NCI-H524 treated with DMSO at 0.1 percent for 48 hours (cell line): ENCODE measurements at regions not wholly inside any gene's neighbourhood (a gene's known extent, or its start where the extent isn't known, plus 50 kb on each side); places are given as distances from the start of the nearest gene placed in this dataset.
A peak's percentile ranks its signal among the peaks of the same experiment; 100 is the strongest.
"Not testable (repeated sequence)": the region's sequence is repeated elsewhere in the genome, so short reads cannot be mapped to it uniquely, and the experiment has no call there.

Experiments used
- DNase-seq: peaks from one replicate; lab custom pipeline; 2025; lab: John Stamatoyannopoulos, UW

GRCh38 chr14:53668897-53669296 lies 287.7 kb downstream of the BMP4 start:
- DNase-seq = no peak

DNA sequence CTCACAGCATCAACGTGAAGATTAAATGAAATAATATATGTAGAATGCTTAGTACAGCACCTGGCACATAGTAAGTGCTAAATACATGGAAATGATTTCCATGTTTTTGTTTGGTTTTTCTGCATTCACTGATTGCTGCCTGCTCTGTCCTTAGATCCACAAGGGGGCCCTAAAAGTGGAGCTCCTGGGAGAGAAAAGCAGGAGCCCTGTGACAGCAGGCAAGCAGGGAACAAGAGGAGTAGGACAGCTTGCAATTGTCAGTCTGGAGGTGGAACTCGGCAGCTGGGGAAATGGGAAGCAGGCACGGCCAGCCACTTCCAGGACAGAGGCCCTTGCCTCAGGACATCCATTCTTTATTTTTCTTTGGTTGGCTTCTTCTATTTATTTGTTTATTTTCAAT lies 292.9 kb downstream of the BMP4 start:
- peak; percentile 52 for DNase-seq

DNA sequence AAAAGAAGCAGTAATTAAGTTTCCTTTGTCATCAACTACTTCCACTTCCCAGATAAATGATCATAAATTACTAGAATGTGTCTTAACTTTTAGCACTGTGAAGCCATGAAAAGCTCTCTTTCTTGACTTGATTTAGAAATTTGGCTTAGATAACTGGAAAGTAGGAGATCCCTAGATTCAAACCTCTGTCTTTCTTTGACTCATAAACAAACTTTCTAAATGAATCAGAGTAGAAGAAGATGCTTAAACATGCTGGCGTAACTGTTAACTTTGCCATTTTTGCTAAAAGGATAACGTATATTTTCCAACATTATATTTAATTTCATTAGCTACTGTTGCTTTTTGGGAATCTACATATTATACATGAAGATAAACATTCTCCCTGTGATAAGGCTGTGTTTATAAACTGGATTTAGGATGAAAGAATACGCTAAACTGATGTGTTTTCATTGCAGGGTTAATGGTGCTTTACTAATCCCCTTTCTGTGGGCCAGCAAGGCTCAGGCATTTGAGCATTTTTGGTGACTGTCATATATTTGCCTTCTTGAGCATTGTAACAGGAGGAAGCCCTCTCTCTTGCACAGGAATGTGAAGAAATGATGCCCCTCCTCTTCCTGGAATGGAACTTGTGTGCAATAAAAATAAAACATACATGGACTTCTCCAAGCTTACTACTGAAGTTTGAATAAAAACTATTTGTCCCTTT lies 301.4 kb downstream of the BMP4 start:
- DNase-seq = no peak

GRCh38 chr14:53652068-53652467 lies 304.6 kb downstream of the BMP4 start:
- no peak for DNase-seq

DNA sequence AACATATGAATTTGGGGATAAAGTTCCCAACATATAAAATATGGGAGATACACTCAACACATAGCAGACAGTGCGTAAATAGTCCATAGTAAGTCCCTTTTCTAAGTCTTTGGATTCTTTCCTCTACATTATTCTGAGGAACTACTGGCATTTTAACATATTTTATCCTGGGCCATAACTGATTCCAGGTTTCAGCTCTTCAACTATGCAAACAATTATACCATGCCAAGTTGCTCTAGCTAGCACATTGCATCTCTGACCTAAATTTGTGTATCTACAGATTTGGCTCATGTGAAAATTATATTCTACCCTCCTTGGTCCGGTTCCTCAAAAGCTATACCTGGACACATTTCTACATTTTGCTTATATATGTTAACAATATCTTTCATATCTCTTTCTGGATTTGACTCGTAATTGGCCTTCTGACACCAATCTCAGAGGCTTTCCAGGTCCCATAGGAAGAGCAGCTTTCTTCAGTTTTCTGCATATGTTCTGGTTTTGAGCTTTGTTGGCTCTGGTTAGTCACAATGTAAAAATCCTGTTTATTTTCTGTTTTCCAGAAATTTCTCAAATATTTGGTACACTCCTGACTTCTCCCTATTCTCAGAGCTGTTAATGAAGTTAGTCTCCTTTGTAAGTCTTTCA lies 305.4 kb downstream of the BMP4 start:
- DNase-seq = no peak

- DNase-seq = no peak
These were observed 309.7 kb downstream of the BMP4 start for GRCh38 chr14:53646925-53647324.

- DNase-seq = no peak
These were observed 315.9 kb downstream of the BMP4 start for GRCh38 chr14:53640695-53641094.

DNA sequence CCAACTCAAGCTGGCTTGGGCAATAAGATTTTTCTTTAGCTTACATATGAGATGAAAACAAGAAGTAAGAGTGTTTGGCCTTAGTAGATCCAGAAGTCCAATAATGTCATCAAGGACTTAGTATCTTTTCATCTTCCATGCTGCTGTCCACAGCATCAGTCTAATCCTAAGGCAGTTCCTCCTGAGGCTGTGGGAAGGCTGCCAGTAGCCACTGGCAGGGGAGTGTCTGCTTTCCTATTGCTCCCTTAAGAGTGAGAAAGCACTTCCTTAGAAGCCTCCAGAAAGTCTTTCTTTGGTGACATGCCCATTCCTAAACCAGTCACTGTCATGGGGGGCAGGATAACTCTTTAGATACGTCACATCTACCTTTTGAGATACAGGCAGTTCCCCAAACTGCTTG lies 317.7 kb downstream of the BMP4 start:
- DNase-seq = no peak

DNA sequence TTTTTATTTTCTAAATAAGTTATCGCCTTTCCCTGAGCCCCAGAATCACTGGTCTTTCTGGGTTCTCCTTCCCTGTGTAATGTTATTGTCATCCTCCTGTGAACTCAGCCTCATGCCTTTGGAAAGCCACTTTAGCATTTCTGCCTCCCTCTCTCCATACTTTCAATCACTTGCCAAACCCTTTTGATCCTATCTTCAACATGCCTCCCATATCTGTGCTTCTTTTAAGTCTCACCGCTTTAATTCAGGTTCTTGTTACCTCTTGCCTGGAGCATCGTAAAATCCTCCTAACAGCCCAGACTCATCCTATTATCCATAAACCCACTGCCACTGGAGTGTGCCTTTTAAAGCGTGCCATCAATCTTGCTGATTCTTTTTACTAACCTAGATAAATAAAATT lies 321.8 kb downstream of the BMP4 start:
- DNase-seq = no peak

- peak; percentile 98 for DNase-seq
These were observed 326.3 kb downstream of the BMP4 start for GRCh38 chr14:53630336-53630735.

DNA sequence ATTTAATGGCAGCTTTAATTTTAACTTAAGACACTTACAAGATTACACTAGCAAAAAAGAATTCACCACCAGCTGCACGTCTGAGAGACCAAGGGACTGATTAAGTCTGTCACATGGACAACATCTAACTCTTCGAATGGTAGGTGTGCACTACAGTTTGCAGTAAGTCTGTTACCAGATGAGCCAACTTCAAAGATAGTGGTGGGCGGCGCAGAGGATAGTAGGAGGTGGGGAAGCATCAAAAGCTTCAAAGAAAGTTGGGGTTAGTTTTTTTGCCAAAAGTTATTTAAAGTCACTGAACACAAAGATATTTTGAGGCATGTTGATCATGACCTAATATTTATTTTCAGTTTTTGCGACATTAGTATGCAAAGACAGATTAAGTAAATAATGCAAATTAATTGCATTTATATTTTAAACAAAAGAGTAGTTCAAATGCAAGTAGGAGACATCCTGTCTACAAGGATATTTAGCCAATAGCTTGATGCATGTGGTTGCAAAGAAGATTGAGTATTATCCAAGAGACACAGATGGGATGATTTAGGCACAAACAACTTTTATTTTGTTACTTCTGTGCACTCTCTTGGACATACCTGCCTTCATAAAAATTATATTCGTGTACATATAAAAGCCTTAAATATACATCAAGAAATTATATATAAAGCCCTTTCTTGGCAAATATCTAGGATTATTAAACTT lies 327.7 kb downstream of the BMP4 start:
- DNase-seq = no peak

DNA sequence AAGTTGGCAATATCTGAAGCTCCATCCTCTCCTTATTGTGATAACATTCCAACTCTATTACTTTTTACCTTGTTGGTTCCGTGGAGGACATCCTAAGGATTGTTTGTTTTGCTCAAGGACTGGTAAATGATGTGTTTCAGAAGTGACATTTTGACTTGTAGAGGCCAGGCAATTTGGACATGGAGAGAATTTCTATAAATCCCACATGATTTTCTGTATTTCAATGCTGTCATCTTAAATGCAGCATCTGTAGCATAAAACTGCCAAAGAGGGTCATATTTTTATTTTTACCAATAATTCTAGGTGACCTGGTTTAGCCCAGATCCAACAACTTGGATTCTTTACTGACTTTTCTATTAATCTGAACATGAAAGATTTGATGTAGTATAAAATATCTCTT lies 328.4 kb downstream of the BMP4 start:
- DNase-seq = no peak

DNA sequence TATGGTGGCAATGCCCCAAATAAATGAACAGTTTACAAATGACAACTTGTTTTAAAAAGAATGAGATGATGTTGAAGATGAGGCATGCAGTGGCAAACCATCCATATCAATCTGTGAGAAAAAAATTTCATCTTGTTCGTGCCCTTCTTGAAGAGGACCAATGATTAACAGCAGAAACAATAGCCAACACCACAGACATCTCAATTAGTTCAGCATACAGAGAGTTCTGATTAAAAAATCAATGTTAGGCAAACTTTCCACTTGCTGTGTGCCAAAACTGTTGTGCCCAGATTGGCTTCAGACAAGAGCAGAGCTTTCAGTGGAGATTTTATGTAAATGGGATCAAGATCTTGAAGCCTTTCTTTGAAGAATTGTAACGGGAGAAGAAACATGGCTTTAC lies 329.9 kb downstream of the BMP4 start:
- no peak for DNase-seq

- DNase-seq = no peak
These were observed 334.2 kb downstream of the BMP4 start for GRCh38 chr14:53622447-53622846.

DNA sequence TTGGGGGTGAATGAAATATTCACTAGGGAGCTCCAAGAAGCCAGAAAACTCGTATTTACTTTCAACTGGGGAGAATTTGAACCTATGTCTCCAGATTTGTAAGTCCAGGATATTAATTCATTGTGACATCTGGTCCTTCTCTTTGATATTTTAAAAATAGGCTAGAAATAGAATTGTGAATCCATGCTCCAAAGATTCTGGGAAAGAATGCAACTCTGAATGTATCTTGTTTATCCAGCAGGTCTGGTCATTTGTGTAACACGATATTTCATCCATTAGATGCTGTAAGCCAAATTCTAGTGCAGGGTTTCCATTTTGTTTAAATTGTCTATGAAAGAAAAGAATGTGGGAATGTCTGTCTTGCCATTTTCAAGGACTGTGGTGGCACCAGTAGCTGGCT lies 334.7 kb downstream of the BMP4 start:
- no peak for DNase-seq

DNA sequence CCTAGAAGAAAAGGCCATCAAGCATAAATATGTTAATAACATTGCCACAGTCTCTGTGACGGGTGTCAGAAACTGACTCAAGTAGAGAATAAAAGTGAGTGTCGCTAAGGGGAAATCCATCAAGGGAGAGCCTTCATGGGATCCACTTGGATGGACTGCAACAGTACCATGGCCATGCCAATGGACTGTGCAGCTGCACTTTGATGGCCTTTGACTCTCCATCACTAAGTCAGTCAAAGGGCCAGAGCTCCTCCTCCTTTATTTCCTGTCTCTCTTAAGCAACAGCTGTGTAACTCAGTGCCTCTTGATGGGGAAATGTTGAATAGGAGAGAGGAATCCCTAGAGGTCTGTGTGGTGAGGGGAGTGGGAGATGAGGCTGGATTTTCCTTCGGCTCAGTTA lies 335.2 kb downstream of the BMP4 start:
- DNase-seq = no peak

DNA sequence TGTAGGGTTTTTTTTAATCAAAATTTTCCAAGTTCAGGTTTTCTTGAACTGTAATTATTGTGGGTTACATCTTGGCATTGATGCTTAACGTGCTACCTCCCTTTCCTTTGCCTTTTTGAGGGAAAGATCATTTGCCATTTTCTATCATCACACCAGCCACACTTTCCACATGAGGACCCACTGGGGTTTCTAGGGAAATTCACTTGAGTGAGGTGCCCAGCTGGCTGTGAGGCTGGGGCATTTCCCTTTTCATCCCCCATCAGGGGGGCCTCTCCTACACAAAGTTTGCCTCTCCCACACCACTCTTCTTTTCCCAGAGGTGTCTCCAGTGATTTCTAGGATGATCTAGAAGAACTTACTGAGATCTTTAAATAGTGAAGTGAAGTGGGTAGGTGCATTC lies 335.7 kb downstream of the BMP4 start:
- DNase-seq = no peak

GRCh38 chr14:53620317-53620716 lies 336.3 kb downstream of the BMP4 start:
- DNase-seq = no peak

DNA sequence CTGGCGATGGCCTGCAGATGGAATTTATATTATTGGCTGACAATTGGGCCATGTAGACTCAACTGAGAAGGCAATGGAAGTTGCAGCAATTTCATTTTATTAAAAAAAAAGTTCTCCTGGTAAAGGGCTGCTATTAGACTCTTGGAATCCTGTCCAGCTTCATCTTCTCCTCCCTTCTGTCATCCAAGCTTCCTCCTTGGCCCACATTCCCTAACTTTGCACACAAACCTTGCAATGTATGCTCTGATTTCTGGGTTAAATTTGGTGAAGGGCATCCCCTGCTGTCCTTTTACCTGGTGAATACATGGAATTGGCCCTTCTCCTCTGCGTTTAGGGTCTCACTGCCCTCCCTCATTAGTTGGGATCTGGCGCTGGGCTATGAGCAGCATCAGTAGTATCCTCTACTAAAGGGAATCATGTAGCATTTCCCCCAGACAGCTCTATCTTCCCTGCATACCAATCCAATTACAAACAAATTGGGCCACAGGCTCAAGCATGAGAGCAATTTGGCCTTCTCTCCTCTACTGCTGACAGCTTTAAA lies 336.9 kb downstream of the BMP4 start:
- no peak for DNase-seq

DNA sequence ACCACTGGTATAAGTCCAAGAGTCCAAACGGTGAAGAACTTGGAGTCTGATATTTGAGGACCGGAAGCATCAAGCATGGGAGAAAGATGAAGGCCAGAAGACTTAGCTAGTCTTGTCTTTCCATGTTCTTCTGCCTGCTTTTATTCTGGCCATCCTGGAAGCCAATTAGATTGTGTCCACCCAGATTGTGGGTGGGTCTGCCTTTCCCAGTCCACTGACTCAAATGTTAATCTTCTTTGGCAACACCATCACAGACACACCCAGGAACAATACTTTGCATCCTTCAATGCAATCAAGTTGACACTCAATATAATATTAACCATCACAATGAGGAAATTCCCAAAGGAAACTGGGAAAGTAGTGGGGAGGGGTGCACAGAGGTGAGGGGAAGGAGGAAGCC lies 340.1 kb downstream of the BMP4 start:
- DNase-seq = not testable (repeated sequence)

- no peak for DNase-seq
These were observed 341.4 kb downstream of the BMP4 start for GRCh38 chr14:53615252-53615651.

GRCh38 chr14:53613404-53614253 lies 343.0 kb downstream of the BMP4 start:
- DNase-seq = no peak
